NCI-H446 treated with DMSO at 0.1 percent for 48 hours (cell line): ENCODE measurements at regions not wholly inside any gene's neighbourhood (a gene's known extent, or its start where the extent isn't known, plus 50 kb on each side); places are given as distances from the start of the nearest gene placed in this dataset.
"Not testable (repeated sequence)": the region's sequence is repeated elsewhere in the genome, so short reads cannot be mapped to it uniquely, and the experiment has no call there.

Experiments used
- DNase-seq: peaks from one replicate; lab custom pipeline; 2025; lab: John Stamatoyannopoulos, UW

DNA sequence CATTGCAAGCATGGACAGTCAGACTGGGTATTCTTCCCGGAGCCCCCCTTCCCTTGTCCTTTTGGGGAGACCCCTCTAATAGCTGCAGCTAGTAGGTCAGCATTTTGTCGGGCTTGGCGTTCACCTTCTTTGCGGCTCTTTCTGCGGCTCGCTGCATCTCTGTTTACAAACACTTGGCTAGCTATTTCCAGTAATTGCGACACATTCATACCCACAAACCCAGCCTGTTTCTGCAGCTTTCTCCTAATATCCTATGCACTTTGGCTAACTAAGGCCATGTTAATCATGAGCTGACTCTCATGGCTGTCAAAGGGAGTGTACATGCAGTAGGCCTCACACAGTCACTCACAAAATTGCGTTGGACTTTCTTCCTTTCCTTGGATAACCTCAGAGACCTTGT lies 716.4 kb downstream of the AMY1C start:
- no peak for DNase-seq

GRCh38 chr1:104467590-104467989 lies 717.9 kb downstream of the AMY1C start:
- DNase-seq = no peak

DNA sequence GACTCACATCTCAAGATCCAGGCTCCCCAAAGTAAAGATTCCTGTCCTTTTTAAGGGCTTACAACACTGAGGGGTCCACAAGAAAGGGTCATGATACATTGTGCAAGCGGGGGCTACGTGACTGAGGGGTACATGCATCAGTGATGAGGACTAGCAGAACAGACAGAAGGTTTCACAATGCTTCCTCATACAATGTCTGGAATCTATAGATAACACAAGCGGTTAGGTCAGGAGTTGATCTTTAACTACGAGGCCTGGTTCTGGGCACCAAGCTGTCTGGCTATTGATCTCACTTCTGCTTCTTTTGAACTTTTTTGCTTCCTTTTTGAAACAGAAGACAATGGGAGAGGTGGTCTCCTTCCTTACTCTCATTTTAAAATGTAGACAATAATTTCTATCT lies 718.6 kb downstream of the AMY1C start:
- no peak for DNase-seq

DNA sequence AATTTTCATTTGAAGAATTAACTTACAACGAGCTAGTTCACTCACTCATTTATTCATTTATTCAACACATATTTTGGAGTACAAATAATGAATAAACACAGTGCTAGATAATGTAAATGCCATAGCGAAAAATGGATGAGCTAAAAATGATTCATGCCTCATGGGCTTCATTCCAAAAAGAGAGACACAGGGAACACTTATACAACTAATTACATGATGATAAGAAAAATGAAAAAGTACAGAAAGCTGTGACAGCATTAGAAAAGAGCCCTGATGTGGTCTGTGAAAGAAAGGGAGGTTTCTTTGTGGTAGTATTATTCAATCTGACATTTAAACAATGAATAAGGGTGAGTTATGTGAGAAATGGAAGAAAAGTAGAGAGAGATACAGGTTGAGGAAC lies 726.4 kb downstream of the AMY1C start:
- DNase-seq = no peak

- DNase-seq = no peak
Observed at GRCh38 chr1:104488296-104489015, 738.8 kb downstream of the AMY1C start.

- DNase-seq = no peak
Observed at GRCh38 chr1:104526158-104526795, 776.6 kb downstream of the AMY1C start.

GRCh38 chr1:104531990-104532389 lies 782.3 kb downstream of the AMY1C start:
- DNase-seq = no peak

DNA sequence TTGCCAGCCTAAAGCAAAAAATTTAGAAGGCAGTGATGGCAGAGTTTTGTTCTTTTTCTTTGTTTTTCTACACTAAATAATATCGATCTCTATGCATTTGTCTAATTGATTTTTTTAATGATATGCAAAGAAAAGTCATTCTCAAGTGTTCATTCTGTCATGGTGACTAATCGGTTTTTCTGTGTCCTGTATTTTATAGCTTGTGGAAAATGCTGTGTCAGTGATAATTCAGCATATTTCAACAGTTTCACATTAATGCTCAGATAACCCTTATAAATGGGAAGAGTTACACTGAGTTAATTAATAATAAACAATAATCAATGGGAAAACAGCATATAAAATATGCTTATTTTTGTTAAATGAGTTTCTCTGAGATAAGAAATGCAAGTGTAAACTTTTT lies 824.9 kb downstream of the AMY1C start:
- DNase-seq = no peak

DNA sequence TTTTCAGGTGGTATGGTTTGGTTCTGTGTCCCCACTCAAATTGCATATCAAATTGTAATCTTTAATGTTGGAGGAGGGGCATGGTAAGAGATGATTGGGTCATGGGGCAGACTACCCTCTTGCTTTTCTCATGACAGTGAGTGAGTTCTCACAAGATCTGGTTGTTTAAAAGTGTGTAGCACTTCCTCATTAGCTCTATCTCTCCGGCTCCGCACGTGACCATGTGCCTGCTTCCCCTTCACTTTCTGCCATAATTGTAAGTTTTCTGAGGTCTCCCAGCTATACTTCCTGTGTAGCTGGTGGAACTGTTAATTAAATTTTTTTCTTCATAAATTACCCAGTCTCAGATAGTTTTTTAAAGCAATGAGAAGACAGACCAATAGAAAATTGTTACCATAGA lies 843.2 kb downstream of the AMY1C start:
- no peak for DNase-seq

DNA sequence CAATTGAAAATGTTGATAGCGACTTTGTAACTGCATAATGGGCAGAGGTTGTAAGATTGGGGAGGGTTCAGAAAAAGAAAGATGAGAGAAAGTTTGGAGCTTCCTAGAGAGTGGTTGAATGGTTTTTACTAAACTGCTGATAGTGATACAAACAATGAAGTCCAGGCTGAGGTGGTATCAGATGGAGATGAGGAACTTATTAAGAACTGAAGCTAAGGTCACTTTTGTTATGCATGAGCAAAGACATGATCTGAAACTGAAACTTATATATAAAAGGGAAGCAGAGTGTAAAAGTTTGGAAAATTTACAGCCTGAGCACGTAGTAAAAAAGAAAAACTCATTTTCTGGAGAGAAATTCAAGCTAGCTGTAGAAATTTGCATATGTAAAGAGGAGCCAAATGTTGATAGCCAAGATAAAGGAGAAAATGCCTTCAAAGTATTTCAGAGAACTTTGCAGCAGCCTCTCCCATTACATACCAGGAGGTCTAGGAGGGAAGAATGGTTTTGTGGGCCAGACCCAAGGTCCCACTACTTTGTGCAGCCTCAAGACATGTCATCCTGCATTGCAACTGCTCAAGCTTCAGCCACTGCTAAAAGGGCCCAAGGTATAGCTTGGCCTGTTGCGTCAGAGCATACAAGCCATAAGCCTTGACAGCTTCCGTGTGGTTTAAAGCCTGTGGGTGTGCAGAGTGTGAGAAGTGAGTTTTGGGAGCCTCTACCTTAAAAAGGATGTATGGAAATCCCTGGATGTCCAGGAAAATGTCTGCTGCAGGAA lies 843.9 kb downstream of the AMY1C start:
- no peak for DNase-seq

DNA sequence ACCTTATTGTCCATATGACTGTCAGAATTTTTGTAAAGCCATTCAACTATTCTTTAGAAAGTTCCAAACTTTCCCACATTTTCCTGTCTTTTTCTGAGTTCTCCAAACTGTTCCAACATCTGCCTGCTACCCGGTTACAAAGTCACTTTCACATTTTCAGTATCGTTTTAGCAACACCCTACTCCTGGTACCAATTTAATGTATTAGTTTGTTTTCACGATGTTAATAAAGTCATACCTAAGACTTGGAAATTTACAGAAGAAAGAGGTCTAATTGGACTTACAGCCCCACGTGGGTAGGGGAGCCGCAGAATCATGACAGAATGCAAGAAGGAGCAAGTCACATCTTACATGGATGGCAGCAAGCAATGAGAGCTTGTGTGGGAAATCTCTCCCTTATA lies 867.8 kb downstream of the AMY1C start:
- no peak for DNase-seq

GRCh38 chr1:104621221-104621620 lies 871.5 kb downstream of the AMY1C start:
- DNase-seq = no peak

- no peak for DNase-seq
Observed at GRCh38 chr1:104624538-104624937, 874.8 kb downstream of the AMY1C start.

DNA sequence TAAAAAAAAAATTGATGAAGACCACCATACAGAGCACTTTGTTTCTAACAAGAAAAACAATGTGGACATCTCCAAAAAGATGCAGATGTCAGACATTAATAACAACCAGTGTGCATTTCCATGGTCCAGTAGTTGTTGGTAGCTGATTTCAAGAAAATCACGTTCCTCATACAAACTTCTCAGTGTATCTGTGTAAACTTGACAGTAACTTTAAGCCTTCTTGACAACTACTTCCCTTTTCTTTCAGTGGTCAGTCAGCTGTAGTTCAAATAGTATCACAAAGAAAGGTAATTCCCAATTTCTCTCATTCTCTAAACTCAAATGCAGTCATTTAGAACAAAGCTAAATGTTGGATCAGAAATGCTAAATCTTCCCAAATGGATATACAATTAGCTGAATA lies 879.9 kb downstream of the AMY1C start:
- DNase-seq = no peak

DNA sequence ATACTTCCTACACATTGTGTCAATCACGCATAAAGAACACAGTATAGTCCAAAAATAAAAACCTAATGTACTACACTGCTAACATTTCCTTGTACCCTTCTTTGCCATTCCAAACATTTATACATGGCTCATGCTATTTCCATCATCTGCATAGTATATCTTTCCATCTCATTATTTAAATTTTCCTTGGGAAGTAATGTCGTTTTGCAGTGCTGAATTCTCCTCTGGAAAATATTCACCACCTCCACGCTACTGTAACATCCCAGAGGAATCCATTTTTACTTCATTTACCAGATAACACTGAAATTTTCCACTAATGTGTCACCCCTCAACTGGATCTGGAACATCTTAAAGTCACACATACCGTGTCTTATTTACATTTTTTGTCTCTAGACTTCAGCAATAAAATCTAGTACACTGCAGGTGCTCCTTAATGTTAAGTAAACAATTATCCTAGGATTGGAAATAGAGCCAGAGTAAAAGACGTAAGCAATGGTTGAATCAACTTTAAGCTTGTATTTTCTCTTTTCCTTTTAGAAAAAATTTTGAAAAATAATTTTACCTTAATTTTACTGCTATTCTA lies 881.0 kb downstream of the AMY1C start:
- no peak for DNase-seq

DNA sequence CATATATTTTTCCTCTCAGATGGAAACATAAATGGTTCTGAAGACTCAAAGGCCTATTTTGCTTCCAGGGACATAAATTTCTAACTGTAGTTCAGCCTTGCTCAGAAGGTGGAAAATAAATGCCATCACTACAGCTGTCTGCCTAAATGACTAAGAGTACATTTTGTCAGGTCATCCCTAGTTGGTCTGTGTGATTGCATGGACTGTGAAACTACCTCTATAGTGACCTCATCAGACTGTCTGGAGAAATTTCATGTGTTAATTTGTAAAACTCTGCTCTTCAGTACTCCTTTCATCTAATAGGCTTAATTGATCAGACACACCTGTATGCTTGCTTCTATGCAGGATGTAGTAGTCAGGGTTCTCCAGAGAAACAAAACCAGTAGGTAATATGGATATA lies 886.9 kb downstream of the AMY1C start:
- no peak for DNase-seq

DNA sequence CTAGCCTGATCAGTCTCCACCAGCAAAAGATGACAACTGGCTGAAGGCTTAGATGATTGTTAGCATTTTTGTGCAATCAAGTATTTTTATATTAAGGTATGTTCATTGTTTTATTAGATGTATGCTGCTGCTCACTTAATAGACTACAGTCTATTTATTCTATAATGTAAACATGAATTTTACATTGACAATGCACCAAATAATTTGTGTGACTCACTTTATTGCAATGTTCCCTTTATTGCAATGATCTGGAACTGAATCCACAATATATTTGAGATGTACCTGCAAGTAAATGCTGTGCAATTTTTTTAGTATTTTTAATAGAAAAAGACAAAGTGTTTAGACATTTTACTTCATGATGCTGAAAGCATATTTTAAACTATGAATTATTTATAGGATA lies 896.5 kb downstream of the AMY1C start:
- no peak for DNase-seq

DNA sequence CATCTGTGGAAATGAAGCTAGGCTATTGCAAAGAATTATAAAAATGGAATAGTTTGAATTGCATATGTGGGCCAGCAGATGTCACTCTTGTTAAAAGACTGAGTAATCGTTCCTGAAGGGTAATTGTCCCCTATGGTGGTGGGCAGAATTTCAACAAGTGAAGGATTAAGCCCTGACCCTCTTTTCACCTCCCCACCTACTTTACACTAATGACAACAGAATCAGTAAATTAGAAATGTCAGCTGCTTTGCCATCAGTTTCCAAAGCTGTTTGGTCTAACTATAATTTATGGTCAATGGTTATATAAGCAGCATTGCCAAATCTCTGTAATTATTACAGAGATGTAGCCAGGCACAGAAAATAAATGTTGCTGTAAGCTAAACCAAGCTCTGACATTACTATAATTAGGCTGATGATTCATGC lies 898.6 kb downstream of the AMY1C start:
- peak; percentile 89 for DNase-seq

DNA sequence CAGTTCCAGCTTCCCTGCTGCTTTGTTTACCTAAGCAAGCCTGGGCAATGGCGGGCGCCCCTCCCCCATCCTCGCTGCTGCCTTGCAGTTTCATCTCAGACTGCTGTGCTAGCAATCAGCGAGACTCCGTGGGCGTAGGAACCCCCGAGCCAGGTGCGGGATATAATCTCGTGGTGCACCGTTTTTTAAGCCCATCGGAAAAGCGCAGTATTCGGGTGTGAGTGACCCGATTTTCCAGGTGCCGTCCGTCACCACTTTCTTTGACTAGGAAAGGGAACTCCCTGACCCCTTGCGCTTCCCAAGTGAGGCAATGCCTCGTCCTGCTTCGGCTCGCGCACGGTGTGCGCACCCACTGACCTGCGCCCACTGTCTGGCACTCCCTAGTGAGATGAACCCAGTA lies 914.7 kb downstream of the AMY1C start:
- DNase-seq = not testable (repeated sequence)

DNA sequence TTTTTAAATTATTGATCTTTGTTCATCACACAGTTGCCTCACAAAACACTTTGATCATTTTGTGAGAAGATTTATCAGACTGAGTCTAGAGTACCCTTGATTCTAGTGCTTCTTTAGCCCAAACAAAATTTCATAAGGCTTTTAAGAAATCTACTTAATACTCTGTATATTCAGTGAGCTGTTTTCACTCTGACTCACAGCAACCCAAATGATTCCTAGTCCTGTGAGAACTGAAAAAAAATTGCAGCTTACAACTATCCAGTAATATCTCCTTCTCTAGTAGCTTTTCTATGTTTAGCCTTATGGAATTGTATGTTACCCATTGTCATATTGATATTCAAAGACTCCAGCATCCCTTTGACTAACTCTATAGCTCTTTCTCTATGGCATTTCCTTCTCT lies 915.6 kb downstream of the AMY1C start:
- no peak for DNase-seq

DNA sequence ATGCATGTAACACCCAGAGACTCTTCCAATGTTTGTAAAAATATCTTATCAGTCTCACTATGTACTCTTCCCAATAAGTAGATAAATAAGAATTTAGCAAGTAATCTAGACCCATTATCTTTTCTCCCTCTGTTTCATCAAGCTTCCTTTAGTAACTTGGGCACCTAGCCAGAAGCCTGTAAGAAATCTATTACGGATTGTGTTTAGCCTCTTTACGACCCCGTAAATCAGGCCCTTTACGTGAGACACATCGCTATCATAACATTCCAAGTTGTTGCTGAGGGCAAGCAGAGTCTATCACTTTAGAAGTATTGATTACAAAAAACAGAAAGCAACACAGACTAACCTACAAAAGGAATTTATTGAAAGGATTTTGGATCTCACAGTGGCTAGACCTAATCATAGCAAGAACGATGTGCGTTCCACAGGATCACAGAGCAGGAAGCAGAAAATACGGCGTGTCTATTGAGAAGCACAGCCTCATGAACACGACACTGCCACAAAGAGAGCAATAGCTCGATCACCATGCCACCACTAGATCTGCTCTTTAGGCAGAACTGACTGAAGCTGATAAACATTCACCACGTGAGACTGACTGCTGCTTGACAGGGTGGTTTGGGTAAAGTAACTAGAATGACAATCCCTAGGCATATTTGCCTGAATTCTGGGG lies 922.1 kb downstream of the AMY1C start:
- DNase-seq = no peak

DNA sequence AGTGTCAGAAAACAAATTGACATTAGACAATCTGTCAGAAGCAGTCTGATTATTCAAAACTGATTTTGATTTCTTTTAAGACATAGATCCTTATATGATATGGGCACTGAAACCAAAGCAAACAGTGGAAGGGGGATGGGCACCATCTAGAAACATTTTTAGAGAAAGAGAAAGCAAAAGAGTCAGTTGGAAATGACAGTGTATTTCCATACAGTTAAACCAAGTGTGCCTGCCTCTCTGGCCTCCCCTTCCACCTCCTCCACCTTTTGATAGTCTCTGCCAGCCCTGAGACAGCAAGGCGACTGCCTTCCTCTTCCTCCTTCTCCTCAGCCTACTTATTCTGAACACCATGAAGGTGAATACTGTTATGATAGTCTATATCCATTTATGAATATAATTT lies 949.7 kb downstream of the AMY1C start:
- DNase-seq = no peak
